Activated CD4-positive, alpha-beta T cell treated with anti-CD3 and anti-CD28 coated beads, Interleukin-2, Interleukin-6, amounts not matched to agents 100 ng/mL and 50 ng/mL, durations not matched to agents 16 hours and 8 hours (primary cell): ENCODE measurements at regions not wholly inside any gene's neighbourhood (a gene's known extent, or its start where the extent isn't known, plus 50 kb on each side); places are given as distances from the start of the nearest gene placed in this dataset.
"Not testable (repeated sequence)": the region's sequence is repeated elsewhere in the genome, so short reads cannot be mapped to it uniquely, and the experiment has no call there.

Experiments used
- DNase-seq: peaks from one replicate; pipeline ENCODE4 v3.0.0-alpha.2; 2020

GRCh38 chr3:94349310-94349878 lies 286.5 kb downstream of the NSUN3 start:
- no peak for DNase-seq

DNA sequence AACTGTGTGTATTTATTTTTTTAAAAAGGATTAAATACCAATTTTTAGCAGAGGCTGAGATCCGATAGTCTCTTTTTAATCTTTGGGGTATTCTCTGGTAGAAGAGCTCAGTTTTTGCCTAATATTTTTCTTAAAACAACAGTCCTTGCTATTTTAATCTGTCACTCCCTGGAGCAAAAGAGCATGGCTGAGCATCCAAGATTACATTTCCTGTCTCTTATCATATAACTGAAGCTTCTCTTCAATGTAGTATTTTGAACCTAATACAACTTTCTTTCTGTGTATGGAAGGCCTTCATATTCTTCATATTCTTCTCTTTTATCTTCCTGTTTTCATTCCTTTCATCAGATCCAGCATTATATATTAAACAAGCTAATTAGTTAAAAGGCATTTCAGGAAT lies 293.7 kb downstream of the NSUN3 start:
- no peak for DNase-seq

GRCh38 chr3:94359996-94360395 lies 297.1 kb downstream of the NSUN3 start:
- no peak for DNase-seq

DNA sequence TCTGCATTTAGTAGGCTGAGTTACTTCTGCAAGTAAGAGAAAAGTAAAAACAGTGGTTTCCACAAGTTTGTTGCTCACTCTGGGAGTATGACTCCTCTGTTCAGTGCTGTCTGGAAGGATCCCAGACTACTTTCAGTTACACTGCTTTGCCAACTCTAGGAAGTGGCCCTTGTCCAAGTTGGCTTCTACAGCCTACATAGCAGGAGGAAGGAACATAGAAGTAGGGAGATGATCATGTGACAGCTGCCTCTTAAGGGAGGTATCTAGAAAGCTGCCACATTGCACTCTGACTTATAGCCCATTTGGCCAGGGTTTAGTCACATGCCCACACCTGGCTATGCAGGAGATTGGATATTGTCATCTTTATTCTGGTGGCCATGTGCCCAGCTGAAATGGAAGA lies 298.1 kb downstream of the NSUN3 start:
- no peak for DNase-seq

GRCh38 chr3:94362393-94362792 lies 299.5 kb downstream of the NSUN3 start:
- no peak for DNase-seq

DNA sequence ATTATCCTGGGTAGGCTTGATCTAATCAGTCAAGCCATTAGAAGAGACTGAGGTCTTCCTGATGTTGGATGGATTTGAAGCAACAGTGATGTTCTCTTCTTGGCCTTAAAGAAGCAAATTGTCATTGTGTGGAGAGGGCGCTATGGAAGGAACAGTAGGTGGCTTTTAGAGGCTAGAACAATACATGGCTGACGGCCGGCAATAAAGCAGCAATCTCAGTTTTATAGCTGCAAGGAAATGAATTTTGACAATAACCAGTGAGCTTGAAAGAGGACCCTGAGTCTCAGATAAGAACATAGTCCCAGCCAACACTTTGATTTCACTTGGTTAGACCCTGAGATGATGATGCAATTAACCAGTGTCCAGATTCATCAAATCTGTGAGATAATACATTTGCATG lies 302.1 kb downstream of the NSUN3 start:
- no peak for DNase-seq

DNA sequence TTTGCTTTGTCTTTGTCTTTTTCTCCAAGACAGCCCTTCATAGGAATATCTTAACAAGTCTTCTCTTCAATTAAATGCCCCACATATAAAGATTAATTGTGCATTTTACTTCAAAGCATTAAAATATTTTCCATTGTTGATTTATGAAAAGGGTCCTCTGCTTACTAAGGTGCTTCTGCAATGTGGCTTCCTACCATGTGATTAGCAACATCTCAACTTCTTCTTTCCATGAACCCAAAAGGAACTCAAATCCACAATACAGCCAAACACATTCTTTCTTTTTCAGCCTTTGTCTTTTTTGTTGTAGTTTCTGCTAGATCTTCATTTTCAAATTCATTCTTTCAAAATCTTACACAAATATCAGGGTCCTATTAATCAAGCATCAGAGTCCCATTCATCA lies 309.2 kb downstream of the NSUN3 start:
- DNase-seq = no peak

- no peak for DNase-seq
These were observed 310.6 kb downstream of the NSUN3 start for GRCh38 chr3:94373456-94373855.

DNA sequence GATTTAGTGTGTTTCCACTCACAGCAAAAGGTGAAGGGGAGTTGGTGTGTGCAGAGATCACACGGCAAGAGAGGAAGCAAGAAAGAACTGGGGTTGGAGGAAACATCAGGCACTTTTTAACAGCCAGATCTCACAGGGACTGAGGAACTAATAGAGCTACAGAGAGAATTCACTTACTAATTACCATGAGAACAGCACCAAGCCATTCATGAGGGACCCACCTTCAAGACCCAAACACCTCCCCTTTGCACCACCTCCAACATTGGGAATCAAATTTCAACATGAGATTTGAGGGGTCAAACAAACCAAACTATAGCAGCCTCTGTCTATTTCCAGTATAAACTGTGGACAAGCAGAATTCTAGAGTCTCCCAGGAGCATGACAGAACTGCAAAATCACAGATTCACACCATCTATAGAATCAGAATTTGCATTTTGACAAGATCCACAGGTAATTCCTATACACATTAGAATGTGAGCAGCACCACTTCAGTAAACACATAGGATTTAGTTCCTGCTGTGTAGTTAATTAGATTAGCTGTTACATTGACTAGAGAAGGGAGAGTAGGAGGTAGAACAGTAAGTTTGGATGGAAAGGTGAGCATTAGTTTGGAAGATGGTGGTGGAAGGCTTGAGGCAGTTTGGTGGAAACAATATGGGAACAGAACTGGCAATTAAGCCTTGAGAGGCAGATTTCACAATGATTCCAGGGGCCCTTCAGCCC lies 311.7 kb downstream of the NSUN3 start:
- DNase-seq = no peak

DNA sequence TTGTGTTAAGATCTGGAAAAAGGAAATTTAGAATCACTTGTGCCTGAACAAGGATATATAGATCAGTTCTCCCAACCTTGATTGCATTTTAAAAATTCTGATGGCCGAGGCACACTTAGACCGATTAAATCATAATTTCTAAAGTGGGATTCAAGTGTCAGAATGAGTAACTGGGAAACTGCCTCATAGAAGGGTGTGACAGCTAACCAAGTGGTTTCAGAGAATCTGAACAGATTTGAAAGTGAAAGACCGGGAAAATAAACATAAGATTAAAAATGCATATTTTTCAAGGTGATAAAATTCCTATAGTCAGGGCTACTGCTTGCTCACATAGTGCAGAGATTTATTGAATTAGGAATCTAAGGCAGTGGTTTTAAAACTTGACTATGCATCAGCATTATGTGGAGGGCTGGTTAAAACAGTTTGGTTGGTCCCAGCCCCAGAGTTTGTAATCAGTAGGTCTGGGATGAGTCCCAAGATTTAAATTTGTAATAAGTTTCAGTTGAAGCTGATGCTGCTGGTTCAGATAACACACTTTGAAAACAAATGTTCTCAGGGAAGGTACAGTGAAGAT lies 314.3 kb downstream of the NSUN3 start:
- not testable (repeated sequence) for DNase-seq

GRCh38 chr3:94377863-94378262 lies 315.0 kb downstream of the NSUN3 start:
- DNase-seq = not testable (repeated sequence)

DNA sequence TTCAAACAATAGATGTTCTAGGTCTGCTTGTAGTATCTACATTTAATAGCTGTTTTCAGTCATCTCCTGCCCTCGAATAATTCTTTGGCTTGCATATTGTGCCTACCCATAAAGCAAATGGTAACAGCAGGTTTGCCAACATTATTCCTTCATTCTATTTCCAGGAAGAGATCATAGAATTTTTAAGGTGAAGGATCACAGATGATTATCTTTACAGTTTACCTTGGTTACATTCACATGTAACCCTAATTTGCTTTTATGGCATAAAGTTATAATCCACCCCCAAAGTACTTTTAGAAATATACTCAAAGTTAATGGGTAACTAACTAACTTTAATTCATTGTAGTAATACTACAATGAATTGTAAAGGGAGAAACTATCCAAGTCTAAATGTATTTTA lies 315.5 kb downstream of the NSUN3 start:
- DNase-seq = no peak

DNA sequence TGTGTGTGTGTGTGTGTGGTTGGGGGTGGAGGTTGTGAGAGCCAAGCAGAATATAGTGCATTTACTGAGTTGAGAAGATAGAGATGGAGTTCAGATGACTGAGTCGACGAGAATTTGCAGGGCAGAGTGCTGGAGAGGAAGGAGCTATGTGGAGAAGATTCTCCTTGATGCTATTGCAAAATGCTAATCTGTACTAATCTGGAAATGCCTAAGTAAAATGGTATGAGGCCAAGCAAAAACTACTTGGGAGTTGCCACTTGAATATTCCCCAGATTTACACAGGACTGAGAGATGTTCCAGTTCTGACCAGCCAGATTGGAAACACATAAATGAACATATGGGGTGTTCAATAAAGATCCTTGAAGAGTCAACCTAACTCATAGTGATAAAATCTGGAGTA lies 316.4 kb downstream of the NSUN3 start:
- no peak for DNase-seq

- no peak for DNase-seq
These were observed 332.0 kb downstream of the NSUN3 start for GRCh38 chr3:94394885-94395284.

GRCh38 chr3:94395851-94396250 lies 333.0 kb downstream of the NSUN3 start:
- DNase-seq = no peak

DNA sequence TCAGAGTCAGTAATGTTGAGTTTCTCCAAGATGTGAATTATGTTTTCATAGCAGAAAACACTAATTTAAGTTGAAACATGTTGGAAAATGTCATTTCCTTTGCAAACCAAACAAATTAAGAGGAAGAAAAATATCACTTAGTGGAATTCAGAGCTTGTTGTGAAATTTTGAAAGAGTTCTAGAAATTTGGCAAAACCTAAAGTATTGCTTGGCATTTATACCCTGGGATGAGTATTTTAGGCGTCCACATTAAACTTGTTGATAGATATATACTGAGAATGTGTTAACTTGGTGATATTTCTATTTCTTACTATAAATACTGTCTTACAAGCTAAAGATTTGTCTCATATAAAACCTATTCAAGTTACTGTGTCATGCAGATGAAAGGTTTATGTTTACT lies 335.2 kb downstream of the NSUN3 start:
- DNase-seq = no peak

- DNase-seq = no peak
These were observed 338.6 kb downstream of the NSUN3 start for GRCh38 chr3:94401466-94401865.

DNA sequence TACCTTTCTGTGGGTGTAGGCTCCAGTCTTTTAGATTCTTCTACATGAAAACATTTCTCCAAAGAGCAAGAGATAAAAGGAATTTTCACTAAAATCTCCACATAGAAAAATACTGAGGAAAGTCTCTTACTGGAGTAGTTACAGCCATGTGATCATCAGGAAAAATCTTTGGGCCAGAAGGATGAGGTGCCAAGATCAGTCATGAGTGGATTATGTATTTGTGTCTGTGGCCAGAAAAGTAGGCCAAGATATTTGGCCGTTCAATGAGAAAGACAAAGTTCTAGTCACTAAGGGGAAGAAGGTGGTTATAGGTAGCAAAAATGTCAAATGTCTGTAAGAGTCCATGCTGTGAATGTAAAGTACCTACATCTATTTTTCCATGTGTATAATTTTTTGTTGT lies 339.3 kb downstream of the NSUN3 start:
- no peak for DNase-seq

- peak; percentile 8 for DNase-seq
These were observed 342.6 kb downstream of the NSUN3 start for GRCh38 chr3:94405258-94406035.

DNA sequence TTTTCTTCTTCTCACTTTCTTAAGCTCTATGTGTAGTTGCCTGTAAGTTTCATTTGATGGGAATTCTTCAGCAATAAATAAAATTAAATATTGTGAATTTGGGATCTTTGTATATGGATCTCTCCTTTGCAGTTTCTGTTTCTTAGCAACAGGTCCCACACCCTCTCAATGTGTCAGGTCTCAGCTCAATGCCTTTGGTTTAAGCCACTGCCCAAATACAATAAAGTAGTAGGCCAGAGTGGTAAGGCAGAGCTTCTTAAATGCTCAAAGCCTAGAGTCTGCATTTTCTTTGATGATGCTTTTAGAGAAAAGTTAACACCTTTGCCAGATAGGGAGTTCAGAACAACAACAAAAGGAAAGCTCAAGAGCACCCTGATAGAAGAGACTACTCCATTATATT lies 343.7 kb downstream of the NSUN3 start:
- no peak for DNase-seq

- DNase-seq = not testable (repeated sequence)
These were observed 350.1 kb downstream of the NSUN3 start for GRCh38 chr3:94412936-94413335.

DNA sequence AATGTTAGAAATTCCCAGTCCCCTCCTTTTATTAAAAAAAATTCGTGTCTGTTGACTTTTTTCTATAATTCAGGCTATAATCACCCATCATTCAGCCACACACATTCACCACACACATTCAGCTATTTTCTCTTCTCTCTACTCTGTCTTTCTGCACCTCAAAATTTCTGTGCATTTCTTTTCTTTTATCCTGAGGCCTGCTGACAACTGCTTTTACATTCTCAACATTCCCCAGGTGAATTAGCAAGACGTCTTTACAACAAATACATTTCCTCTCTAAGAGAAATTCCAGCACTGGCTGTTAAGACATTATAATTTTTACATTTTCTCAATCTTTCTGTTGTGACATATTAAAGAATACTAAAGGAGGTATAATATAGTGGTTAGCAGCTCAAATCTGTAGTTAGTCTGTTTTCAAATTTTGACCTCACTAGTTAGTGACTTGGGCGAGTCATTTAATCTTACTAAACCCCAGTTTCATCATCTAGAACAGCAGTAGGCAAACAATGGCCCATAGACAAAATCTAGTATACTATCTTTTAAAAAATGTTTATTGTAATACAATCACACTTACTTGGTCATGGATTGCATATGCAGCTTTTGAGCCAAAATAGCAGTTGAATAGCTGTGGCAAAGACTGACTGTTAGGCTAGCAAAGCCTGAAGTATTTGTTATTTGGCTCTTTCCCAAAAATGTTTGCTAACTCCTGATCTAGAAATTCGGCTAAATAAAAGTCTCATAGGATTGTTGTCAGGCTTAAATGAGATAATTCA lies 350.7 kb downstream of the NSUN3 start:
- DNase-seq = no peak

DNA sequence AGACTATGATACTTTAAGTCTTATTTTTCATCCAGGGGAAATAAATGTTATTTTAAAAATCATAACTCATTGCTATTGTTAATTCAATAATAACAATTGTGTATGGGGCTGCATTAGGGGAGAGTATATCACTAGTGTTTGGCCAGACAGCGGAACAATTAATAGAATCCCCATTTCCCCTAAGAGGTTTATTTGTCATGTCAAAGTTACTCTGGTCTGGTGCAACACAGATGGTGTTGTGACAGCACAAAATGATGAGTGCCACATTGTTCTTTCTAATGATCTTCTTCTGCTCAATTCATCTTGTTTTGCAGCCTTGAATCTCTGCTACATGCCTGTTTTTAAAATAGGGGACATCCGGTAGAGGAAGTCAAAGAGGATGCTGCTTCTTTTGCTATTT lies 351.6 kb downstream of the NSUN3 start:
- DNase-seq = no peak
